ENCODE measurements at regions not wholly inside any gene's neighbourhood (a gene's known extent, or its start where the extent isn't known, plus 50 kb on each side); places are given as distances from the start of the nearest gene placed in this dataset.

GRCh38 chr1:189424746-189425331, 1052.8 kb downstream of the BRINP3 start:
- TF ChIP-seq EZH2 (IDR thresholded peaks at IDR 0.05): no peak
- TF ChIP-seq FOXP2 (optimal IDR thresholded peaks at IDR 0.05; ENCODE audit: control extremely low read depth, extremely low read length, insufficient read depth): no peak
- no peak for TF ChIP-seq POLR2AphosphoS5 (IDR thresholded peaks at IDR 0.05; ENCODE audit: borderline replicate concordance, low read depth, low read length)

GRCh38 chr1:189429610-189430009, 1048.1 kb downstream of the BRINP3 start:
- Histone ChIP-seq H3K36me3 (ENCODE audit: insufficient read depth, low read length) (no peaks in the 10 kb centered on the region), H3K4me3 (no peak overlapping the region), H3K9ac (ENCODE audit: insufficient read length) (no peak overlapping the region), H3K27ac (no peak overlapping the region), H3K9me3 (ENCODE audit: low read depth, low read length) (no peaks in the 10 kb centered on the region)
- TF ChIP-seq POLR2AphosphoS5 (IDR thresholded peaks at IDR 0.05; ENCODE audit: borderline replicate concordance, low read depth, low read length): no peak
- DNase-seq (ENCODE audit: low read depth, low spot score): no peak

More at GRCh38 chr1:189424746-189425331, 1052.8 kb downstream of the BRINP3 start:
- H3K9me3 ChIP-seq (ENCODE audit: low read depth, low read length): no peaks in the 10 kb centered on the region
- H3K36me3 ChIP-seq (ENCODE audit: insufficient read depth, low read length): no peaks in the 10 kb centered on the region
- no peak overlapping the region for H3K27ac ChIP-seq
- H3K9ac ChIP-seq (ENCODE audit: insufficient read length): no peak overlapping the region
- no peak for DNase-seq (ENCODE audit: low read depth, low spot score)
- no peak overlapping the region for H3K4me3 ChIP-seq

GRCh38 chr1:189431447-189431846, 1046.2 kb downstream of the BRINP3 start:
- Histone ChIP-seq H3K9me3 (ENCODE audit: low read depth, low read length) (no peaks in the 10 kb centered on the region), H3K4me3 (no peak overlapping the region), H3K27ac (no peak overlapping the region), H3K36me3 (ENCODE audit: insufficient read depth, low read length) (no peaks in the 10 kb centered on the region), H3K9ac (ENCODE audit: insufficient read length) (no peak overlapping the region)
- DNase-seq (ENCODE audit: low read depth, low spot score): no peak
- no peak for TF ChIP-seq POLR2AphosphoS5 (IDR thresholded peaks at IDR 0.05; ENCODE audit: borderline replicate concordance, low read depth, low read length)
- no peak for TF ChIP-seq FOXP2 (optimal IDR thresholded peaks at IDR 0.05; ENCODE audit: control extremely low read depth, extremely low read length, insufficient read depth)
- no peak for TF ChIP-seq EZH2 (IDR thresholded peaks at IDR 0.05)

GRCh38 chr1:189432753-189433152, 1044.9 kb downstream of the BRINP3 start:
- Histone ChIP-seq H3K36me3 (ENCODE audit: insufficient read depth, low read length) (no peaks in the 10 kb centered on the region), H3K9ac (ENCODE audit: insufficient read length) (no peak overlapping the region), H3K9me3 (ENCODE audit: low read depth, low read length) (no peaks in the 10 kb centered on the region), H3K4me3 (no peak overlapping the region), H3K27ac (no peak overlapping the region)
- DNase-seq (ENCODE audit: low read depth, low spot score): no peak
- TF ChIP-seq EZH2 (IDR thresholded peaks at IDR 0.05) (no peak), FOXP2 (optimal IDR thresholded peaks at IDR 0.05; ENCODE audit: control extremely low read depth, extremely low read length, insufficient read depth) (no peak), POLR2AphosphoS5 (IDR thresholded peaks at IDR 0.05; ENCODE audit: borderline replicate concordance, low read depth, low read length) (no peak)

- H3K9me3 ChIP-seq (ENCODE audit: low read depth, low read length): no peaks in the 10 kb centered on the region
- H3K36me3 ChIP-seq (ENCODE audit: insufficient read depth, low read length): no peaks in the 10 kb centered on the region
- no peak for TF ChIP-seq POLR2AphosphoS5 (IDR thresholded peaks at IDR 0.05; ENCODE audit: borderline replicate concordance, low read depth, low read length)
- no peak for TF ChIP-seq EZH2 (IDR thresholded peaks at IDR 0.05)
- TF ChIP-seq FOXP2 (optimal IDR thresholded peaks at IDR 0.05; ENCODE audit: control extremely low read depth, extremely low read length, insufficient read depth): no peak
- no peak overlapping the region for H3K27ac ChIP-seq
- no peak overlapping the region for H3K9ac ChIP-seq (ENCODE audit: insufficient read length)
- DNase-seq (ENCODE audit: low read depth, low spot score): no peak
- H3K4me3 ChIP-seq: no peak overlapping the region
Measured at GRCh38 chr1:189434461-189434860, 1043.2 kb downstream of the BRINP3 start.

GRCh38 chr1:189435398-189435797, 1042.3 kb downstream of the BRINP3 start:
- Histone ChIP-seq H3K36me3 (ENCODE audit: insufficient read depth, low read length) (no peaks in the 10 kb centered on the region), H3K9me3 (ENCODE audit: low read depth, low read length) (no peaks in the 10 kb centered on the region), H3K27ac (no peak overlapping the region), H3K4me3 (no peak overlapping the region), H3K9ac (ENCODE audit: insufficient read length) (no peak overlapping the region)
- TF ChIP-seq POLR2AphosphoS5 (IDR thresholded peaks at IDR 0.05; ENCODE audit: borderline replicate concordance, low read depth, low read length) (no peak), EZH2 (IDR thresholded peaks at IDR 0.05) (no peak), FOXP2 (optimal IDR thresholded peaks at IDR 0.05; ENCODE audit: control extremely low read depth, extremely low read length, insufficient read depth) (no peak)
- no peak for DNase-seq (ENCODE audit: low read depth, low spot score)

GRCh38 chr1:189438808-189439207, 1038.9 kb downstream of the BRINP3 start:
- no peak for DNase-seq (ENCODE audit: low read depth, low spot score)
- Histone ChIP-seq H3K4me3 (no peak overlapping the region), H3K27ac (no peak overlapping the region), H3K36me3 (ENCODE audit: insufficient read depth, low read length) (no peaks in the 10 kb centered on the region), H3K9me3 (ENCODE audit: low read depth, low read length) (no peaks in the 10 kb centered on the region), H3K9ac (ENCODE audit: insufficient read length) (no peak overlapping the region)
- TF ChIP-seq EZH2 (IDR thresholded peaks at IDR 0.05) (no peak), FOXP2 (optimal IDR thresholded peaks at IDR 0.05; ENCODE audit: control extremely low read depth, extremely low read length, insufficient read depth) (no peak)

- TF ChIP-seq POLR2AphosphoS5 (IDR thresholded peaks at IDR 0.05; ENCODE audit: borderline replicate concordance, low read depth, low read length): no peak
- no peak for TF ChIP-seq FOXP2 (optimal IDR thresholded peaks at IDR 0.05; ENCODE audit: control extremely low read depth, extremely low read length, insufficient read depth)
- TF ChIP-seq EZH2 (IDR thresholded peaks at IDR 0.05): no peak
- no peaks in the 10 kb centered on the region for H3K9me3 ChIP-seq (ENCODE audit: low read depth, low read length)
- no peak for DNase-seq (ENCODE audit: low read depth, low spot score)
- H3K4me3 ChIP-seq: peak overlapping the region; percentile 30; the same call in 1 of the 2 replicates
- H3K27ac ChIP-seq: 0 out of 2 replicates have a peak overlapping the region, but pooled peaks have one; percentile 4
- no peak overlapping the region for H3K9ac ChIP-seq (ENCODE audit: insufficient read length)
- no peaks in the 10 kb centered on the region for H3K36me3 ChIP-seq (ENCODE audit: insufficient read depth, low read length)
Measured at GRCh38 chr1:189463166-189463565, 1014.5 kb downstream of the BRINP3 start.

GRCh38 chr1:189496768-189497167, 980.9 kb downstream of the BRINP3 start:
- Histone ChIP-seq H3K27ac (no peak overlapping the region), H3K4me3 (no peak overlapping the region), H3K36me3 (ENCODE audit: insufficient read depth, low read length) (no peaks in the 10 kb centered on the region), H3K9me3 (ENCODE audit: low read depth, low read length) (no peaks in the 10 kb centered on the region), H3K9ac (ENCODE audit: insufficient read length) (no peak overlapping the region)
- TF ChIP-seq POLR2AphosphoS5 (IDR thresholded peaks at IDR 0.05; ENCODE audit: borderline replicate concordance, low read depth, low read length) (no peak), EZH2 (IDR thresholded peaks at IDR 0.05) (no peak), FOXP2 (optimal IDR thresholded peaks at IDR 0.05; ENCODE audit: control extremely low read depth, extremely low read length, insufficient read depth) (no peak)
- DNase-seq (ENCODE audit: low read depth, low spot score): no peak

Data from SK-N-MC (cell line).